ENCODE measurements at regions not wholly inside any gene's neighbourhood (a gene's known extent, or its start where the extent isn't known, plus 50 kb on each side); places are given as distances from the start of the nearest gene placed in this dataset.
A peak's percentile ranks its signal among the peaks of the same experiment; 100 is the strongest.

- DNase-seq (ENCODE audit: low spot score), result no peak
Measured at GRCh38 chr6:1153696-1154245, 158.1 kb upstream of the FOXQ1 start.

GRCh38 chr6:1146500-1146899, 165.4 kb upstream of the FOXQ1 start:
- no peak for DNase-seq (ENCODE audit: low spot score)

GRCh38 chr6:1145768-1146218, 166.1 kb upstream of the FOXQ1 start:
- no peak for DNase-seq (ENCODE audit: low spot score)

GRCh38 chr6:1144842-1145767, 166.8 kb upstream of the FOXQ1 start:
- DNase-seq (ENCODE audit: low spot score), result no peak

- DNase-seq (ENCODE audit: low spot score), result no peak
Measured at GRCh38 chr6:1143655-1144054, 168.2 kb upstream of the FOXQ1 start.

GRCh38 chr6:1139155-1139890, 172.6 kb upstream of the FOXQ1 start:
- DNase-seq (ENCODE audit: low spot score), result no peak

GRCh38 chr6:1137849-1138248, 174.0 kb upstream of the FOXQ1 start:
- no peak for DNase-seq (ENCODE audit: low spot score)

GRCh38 chr6:1136827-1137226, 175.1 kb upstream of the FOXQ1 start:
- DNase-seq (ENCODE audit: low spot score), result no peak

- DNase-seq (ENCODE audit: low spot score), result peak; percentile 59
Measured at GRCh38 chr6:1136415-1136774, 175.5 kb upstream of the FOXQ1 start.

GRCh38 chr6:1135726-1136414, 176.0 kb upstream of the FOXQ1 start:
- peak; percentile 35 for DNase-seq (ENCODE audit: low spot score)

- no peak for DNase-seq (ENCODE audit: low spot score)
Measured at GRCh38 chr6:1131285-1132079, 180.4 kb upstream of the FOXQ1 start.

- DNase-seq (ENCODE audit: low spot score), result no peak
Measured at GRCh38 chr6:1130709-1131108, 181.2 kb upstream of the FOXQ1 start.

GRCh38 chr6:1129131-1129530, 182.8 kb upstream of the FOXQ1 start:
- DNase-seq (ENCODE audit: low spot score), result no peak

- no peak for DNase-seq (ENCODE audit: low spot score)
Measured at GRCh38 chr6:1127597-1128288, 184.2 kb upstream of the FOXQ1 start.

- no peak for DNase-seq (ENCODE audit: low spot score)
Measured at GRCh38 chr6:1127129-1127528, 184.8 kb upstream of the FOXQ1 start.

GRCh38 chr6:1126036-1126435, 185.9 kb upstream of the FOXQ1 start:
- no peak for DNase-seq (ENCODE audit: low spot score)

- no peak for DNase-seq (ENCODE audit: low spot score)
Measured at GRCh38 chr6:1125297-1125696, 186.6 kb upstream of the FOXQ1 start.

- no peak for DNase-seq (ENCODE audit: low spot score)
Measured at GRCh38 chr6:1124885-1125284, 187.0 kb upstream of the FOXQ1 start.

- no peak for DNase-seq (ENCODE audit: low spot score)
Measured at GRCh38 chr6:1123386-1124375, 188.2 kb upstream of the FOXQ1 start.

- no peak for DNase-seq (ENCODE audit: low spot score)
Measured at GRCh38 chr6:1122083-1122482, 189.8 kb upstream of the FOXQ1 start.

All from globus pallidus (tissue), 1 donor.